Renal cortical epithelial cell (primary cell): ENCODE measurements at regions not wholly inside any gene's neighbourhood (a gene's known extent, or its start where the extent isn't known, plus 50 kb on each side); places are given as distances from the start of the nearest gene placed in this dataset.

Source experiments
- DNase-seq: peaks from one replicate; pipeline ENCODE4 v3.0.0-alpha.2; 2011; ENCODE audit warnings: low read depth

DNA sequence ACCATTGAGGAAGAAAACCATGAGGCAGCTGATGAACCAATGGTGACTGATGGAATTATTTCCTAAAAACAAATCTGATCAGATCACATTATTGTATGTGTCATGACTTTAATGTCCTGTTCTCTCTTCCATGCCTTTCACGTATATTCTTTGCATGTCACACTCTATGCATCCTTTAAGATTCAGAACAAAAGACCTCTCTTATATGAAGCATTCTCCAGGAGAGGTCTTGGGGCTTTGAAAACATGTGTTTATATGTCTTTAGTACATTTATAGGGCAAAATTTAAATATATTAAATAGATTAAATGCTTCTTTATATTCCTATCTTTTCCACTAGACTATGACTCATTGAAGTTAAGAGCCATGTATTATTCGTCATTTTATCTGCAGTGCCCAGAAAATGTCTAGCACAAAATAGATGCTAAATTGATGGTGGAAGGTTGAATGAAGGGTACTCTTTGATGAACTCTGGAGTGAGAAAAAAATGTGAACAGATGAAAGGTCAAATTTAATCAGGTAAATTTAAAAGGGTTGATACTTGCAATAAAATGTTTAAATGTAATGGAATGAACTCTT, 196.3 kb downstream of the PSAT1 start:
- no peak for DNase-seq

DNA sequence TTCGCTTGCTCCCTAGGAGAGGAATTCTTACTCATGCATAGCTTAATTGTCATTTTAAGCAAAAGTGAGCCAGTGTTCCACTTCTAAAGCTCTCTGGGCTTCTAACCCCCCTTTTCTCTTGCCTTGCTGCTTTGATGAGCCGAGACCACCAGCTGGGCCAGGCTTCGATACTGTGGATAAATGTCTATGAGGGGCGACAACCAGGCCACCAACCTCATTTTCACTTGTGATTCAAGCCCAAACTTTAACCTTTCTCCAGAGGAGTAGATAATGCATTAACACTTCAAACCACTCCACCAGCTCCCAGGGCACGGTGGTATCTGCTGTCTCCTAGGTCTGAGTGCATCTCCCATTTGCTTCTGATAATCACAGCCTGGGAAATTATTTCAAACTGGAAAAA, 205.6 kb downstream of the PSAT1 start:
- DNase-seq, result no peak

DNA sequence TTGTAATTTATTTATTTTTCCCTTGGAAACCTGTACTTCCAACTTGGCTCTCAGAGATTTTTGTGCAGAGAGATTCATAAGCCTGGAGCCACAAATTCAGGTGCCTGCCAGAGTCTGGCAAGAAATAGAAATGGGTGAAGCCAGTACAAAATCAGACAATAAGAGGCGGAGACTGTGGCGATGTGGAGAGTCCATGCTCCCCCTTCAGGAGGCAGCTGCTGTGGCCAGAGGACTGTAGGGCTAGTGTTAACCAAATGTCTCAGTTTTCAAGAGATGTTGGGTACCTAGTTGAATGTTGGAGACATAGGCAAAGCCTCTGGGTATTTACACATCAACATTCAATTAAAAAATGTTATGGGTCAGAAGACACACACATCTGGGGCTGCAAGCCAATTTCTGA, 208.6 kb downstream of the PSAT1 start:
- DNase-seq, result no peak

DNA sequence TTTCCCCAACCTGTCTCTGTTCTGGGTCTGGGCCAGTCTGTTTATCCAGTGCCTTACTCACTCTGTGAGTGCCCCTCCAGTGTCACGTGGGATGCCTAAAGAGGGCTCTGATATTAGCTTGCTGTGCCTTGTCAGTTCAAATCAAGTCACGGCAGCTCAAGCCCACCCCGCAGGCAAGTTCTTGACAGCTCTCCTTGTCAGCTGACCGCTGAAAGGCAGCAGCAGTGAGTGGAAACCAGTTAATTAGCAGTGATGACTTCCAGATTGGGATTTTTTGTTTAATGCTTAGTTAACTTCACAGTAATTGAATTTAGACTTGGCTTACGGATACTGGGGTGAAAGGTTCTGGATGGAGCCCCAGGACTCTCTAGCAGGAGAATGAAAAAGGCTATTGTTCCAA, 210.1 kb downstream of the PSAT1 start:
- DNase-seq, result no peak

DNA sequence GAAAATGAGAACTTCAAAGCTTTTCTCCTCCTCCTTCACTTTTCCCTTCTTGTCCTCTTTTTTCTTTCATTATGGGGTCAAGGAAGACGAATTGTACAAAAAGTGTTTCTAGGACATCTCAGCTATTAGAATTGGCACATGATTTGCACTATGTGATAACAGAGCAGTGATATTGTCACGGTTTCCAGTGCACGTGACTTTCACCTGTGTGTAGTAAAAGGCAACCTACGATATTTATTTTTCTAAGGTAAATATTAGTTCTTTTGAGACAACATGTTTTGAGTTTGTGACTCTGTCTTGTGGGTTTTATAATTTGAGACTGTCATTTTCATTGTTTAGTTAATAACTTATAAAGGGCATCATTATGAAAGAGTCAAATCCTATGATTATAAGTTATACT, 213.1 kb downstream of the PSAT1 start:
- DNase-seq, result no peak

DNA sequence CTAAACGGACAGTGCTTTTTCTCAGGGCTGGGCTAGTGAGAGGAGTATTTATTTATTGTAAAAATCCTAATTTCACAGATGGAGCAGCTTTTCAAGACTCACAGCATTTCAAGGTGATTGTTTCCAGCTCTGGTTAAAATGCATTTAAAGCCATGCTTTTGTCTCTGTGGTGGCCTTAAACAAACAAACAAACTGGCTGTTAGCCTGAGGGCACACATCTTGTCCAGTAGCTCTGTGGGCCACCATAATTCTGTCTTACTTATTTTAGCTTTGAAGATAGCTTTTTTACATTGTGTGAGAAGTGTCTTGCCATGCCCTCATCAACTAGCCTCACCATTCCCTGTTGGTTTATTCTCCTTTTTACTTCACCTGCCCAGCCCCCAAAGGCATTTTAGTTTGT, 218.2 kb downstream of the PSAT1 start:
- no peak for DNase-seq

DNA sequence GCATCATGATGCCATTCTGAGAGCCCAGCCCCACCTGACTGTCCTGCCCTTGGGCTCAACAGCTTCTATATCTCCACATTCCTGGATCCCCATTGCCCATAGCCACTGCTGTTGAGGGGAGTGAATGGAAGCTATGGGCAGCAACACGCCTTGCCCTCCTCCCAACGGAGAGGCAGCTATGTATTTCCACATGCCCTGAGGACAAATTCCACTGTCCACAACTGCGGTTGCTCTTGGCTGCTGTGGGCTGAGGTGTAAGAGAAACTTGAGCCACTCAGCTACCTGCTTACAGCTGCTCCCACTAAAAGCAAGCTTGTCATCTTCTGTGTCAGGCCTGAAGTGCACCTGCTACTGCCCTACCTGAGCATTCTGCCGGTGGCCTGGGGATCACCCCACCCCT, 222.9 kb downstream of the PSAT1 start:
- DNase-seq, result no peak

DNA sequence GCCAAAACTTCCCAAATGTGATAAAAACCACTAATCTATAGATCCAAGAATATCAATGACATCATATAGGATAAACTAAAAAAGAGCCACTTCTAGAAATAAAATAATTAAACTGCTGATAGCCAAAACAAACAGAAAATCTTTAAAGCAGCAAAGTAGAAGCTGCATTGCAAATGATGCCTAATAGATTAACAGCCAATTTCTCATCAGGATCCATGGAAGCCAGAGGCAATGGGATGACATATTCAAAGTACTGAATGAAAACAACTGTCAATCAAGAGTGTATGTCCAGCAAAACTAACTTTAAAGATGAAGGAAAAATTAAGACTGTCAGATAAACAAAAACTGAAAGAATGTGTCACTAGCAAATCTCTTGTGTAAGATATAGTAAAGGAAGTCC, 224.8 kb downstream of the PSAT1 start:
- no peak for DNase-seq

DNA sequence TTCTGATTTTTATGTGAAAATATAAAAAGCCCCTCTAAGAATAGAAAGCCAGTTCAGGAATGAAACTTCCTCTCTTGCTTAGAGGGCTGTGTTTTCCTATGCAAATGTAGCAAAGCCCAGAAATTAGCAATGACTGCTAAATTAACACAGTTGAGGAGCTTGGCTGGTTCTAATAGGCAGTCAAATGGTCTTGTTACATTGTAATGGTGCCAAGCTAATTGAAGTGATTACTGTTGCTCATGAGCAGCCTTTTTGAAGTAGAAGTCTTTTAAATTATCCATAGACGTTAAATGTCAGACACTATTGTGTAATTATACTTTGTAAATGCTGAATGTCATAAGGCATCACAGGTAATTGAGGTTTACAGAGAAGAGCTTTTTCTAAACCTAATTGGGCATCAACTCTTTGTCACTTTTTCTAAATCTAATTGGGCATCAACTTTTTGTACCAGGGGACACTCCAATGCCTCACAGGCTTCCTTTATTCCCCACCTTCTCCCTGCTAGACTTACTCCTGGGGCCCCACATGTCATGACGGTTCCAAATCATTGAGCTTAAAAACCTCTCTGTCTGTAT, 229.1 kb downstream of the PSAT1 start:
- no peak for DNase-seq

DNA sequence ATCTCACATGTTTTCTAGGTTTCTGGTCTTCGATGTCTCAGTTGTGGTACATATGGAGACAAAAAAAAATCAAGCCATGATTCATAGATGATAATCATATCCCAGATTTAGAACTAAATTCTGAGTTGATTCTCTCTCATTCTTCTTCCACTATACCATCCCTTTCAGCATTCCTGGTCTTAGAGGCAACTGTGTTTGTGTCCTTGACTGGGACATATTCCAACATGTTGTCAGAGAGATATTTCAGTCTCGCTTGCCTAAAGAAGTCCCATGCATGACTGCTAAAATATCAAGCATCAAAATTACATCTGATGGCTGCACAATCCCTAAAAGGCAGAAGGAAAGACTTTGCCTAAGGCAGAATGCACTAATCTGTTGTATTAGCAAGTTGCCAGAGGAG, 236.6 kb downstream of the PSAT1 start:
- DNase-seq, result no peak

DNA sequence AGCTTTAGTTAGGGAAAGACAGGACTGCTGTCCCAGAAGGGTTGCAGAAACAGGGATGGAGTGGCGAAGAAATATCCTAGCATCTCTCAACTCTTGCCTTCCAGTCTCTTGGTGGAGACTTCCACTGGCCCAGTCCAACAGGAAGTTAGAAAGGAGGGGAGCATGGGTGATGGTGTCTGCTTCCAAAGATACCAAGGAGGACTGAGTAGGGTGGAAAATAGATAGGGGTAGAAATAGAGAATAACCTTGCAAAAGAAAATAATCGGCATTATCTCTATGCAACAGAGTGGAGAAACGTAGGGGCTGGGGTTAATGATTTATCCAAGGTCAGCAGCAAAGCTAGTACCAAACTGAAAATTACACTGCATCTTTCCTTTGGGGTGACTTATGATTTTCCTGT, 242.3 kb downstream of the PSAT1 start:
- DNase-seq, result no peak

DNA sequence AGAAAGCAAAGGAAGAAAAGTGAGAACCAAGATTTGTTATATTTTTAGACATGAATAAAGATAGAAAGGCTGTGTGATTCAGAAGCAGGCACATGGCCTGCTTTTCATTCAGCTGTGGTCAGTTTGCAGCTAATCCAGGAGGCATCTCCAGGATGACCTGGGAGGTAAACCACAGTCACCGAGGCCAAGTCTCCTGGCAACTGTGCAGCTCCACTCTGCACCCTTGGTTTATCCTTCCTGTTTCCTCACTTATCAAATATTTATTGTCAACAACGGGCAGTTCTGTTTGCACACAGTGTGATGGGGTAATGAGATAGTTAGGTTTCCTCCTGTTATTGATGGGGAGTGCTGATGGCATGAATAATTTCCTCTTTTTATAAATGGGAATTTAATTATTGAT, 243.0 kb downstream of the PSAT1 start:
- DNase-seq, result peak; percentile 94

DNA sequence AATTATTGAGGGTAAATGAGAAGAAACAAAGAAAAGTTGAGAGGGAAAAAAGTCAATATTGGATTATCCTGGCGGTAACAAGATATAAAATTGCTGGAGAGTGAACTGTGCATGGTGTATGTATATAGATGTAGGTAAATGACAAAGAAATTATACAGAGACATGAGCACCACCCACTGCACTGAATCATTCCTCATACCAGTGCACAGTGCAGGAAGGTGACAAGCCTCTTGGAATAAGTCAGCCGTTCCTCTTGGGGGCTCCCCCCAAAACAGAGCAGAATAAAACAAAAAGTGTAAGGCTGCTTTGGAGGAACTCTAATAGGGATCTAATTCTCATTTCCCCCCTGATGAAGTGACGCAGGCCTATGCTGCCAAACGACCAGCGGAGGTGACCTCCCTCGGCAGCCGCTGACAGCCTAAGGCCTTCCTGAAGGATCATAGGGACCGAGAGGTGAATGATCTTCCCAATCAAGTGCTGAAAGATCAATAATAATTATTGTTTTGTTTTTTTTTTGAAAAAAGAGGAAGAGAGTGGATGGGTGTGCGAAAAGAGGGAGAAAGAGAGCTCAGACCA, 245.0 kb downstream of the PSAT1 start:
- DNase-seq, result peak; percentile 27

DNA sequence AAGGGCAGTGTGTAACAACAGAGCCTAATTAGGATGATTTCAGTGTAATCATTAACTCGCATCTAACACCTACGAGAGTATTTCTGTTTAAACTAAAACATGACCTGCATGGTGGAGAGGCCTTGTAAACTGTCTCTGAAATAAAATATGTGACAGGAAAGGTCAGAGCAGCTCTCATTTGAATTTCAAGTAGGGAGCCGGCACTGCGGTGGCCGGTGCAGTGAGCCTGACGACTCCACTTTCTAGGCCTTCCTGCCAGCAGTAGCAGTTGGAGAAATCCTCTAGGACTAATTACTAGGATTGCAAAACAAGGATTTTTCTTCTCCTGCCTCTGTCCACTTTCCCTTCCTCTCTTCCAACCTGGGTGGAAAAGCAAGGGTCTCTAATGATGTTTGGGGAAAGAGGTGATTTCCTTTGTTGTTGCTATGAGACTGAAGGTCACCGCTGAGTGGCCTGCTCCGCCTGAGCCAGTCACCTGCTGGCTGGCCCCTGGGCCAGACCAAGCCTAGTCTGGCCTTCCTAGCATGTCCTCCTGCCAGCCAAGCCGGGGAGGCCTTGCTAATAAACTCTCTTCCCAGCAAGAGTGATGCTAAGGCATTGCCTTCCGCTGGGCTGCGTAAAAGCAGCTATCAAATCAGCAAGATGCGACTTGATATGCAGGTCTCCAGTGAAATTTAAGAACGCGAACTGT, 245.7 kb downstream of the PSAT1 start:
- DNase-seq, result peak; percentile 72

DNA sequence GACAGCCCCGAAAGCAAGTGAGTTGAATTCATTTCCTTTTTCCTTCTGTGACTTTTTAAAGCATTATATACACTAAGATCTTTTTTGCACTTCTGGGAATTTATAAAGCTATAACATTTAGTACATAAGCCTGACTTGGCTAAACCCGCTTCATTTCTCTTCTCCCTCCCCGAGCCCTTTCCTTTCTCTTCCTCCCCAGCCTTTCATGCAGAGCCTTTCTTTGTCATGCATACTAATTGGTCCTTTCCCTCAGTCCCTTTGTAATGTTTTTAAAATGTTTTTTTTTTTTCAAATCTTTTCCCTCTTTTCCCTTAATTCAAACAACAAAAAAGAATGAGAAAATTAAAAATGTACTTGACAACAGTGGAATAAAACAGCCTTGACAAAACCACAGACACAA, 246.4 kb downstream of the PSAT1 start:
- DNase-seq, result no peak

DNA sequence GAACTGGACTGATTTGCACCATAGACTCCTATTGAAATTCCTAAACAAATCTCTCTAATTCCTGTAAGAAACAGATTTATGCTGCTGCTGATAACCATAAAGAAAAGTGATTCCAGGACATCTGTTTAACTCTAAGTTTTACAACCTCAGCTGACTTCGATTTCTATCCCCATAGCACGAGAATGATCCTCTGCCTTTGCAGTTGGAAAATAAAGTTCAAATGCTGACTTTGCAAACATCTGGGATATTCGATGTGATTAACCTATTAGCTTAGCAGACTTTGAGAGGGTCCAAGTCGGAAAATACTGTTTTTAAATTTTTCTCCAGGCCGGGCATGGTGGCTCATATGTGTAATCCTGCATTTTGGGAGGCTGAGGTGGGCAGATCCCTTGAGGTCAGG, 247.3 kb downstream of the PSAT1 start:
- DNase-seq, result no peak

DNA sequence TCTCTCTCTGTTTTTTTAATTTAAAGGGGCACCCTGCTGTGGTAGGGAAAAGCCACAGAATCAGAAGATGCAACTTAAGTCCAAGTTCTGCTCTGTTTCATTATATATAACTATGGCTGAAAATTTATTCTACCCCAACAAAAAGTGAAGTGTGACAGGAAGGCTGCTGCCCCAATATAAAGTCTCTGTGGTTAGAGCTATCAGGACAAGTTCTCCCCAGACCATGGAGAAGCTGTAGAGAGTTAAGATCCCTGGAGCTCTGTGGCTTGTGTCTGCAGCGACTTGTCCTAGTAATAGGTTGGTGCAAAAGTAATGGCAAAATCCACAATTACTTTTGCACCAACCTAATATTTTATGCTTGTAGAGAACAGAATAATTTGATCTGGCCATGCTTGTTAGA, 250.9 kb downstream of the PSAT1 start:
- no peak for DNase-seq

DNA sequence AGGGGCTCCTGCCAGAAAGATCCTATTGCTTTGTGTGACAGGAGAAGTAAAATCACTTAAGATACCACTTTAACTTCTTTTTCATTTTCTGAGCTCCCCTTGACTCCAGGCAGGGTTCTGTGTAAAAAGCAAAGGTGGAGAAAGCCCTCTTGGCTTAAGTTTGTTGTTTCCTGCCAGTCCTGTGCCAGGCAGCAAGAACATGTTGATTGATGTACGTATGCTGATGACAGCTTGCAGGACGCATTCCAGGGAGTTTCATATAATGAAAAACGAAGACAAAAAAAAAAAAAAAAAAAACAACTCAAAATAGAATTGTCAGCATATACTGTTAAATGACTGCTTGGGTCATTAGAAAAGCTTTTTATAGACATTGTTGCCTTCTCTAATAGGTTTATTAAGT, 251.7 kb downstream of the PSAT1 start:
- no peak for DNase-seq

DNA sequence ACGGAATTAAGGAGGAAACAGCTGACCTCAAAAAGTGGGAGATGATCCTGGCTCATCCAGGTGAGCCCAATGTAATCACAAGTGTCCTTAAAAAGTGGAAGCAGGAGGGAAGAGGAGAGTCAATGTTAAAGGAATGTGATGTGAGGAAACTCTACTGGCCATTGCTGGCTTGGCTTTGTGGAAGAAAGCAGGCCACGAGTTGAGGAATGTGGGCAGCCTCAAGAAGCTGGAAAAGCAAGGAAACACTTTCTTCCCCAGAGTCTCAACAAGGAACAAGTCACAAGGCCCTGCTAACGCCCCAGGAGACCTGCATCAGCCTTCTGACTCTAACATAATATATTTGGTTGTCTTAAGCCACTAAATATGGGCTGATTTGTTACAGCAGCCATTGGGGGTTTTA, 252.8 kb downstream of the PSAT1 start:
- DNase-seq, result peak; percentile 62

DNA sequence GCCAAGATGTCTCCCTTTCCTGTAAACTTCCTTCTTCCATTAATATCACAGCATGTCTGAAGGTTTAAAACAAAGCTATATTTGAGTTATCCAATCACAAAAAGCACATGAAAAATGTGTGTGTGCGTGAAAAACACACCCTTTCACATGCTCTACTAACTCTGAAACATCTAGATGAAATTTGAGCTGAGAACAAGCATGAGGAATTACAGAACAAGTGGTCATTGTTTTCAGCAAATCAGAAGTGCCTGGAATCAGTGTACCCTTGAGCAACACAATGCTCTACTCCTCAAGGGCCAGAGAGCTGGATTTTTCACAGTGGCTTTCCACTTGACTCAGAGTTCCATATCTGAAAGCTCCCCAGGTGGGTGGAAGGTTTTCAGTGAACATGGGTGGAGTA, 255.9 kb downstream of the PSAT1 start:
- DNase-seq, result peak; percentile 96

DNA sequence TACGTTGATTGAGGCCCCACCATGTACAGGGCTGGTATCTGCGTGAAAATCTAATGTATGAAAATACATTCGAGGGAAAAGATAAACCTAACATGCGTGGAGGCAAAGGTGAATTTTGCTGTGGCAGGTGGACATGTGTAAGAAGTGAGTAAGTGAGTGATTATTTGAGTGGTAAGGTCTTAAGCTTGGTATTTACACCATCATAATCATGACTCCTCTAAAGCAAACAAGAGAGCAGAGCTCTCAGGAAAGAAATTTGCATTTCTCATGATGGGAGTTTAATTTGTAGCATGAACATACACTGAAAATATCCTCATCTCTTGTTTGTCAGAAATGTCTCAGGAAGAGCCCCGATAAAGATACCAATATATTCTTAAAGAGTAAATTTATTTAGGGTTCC, 260.6 kb downstream of the PSAT1 start:
- DNase-seq, result peak; percentile 61

DNA sequence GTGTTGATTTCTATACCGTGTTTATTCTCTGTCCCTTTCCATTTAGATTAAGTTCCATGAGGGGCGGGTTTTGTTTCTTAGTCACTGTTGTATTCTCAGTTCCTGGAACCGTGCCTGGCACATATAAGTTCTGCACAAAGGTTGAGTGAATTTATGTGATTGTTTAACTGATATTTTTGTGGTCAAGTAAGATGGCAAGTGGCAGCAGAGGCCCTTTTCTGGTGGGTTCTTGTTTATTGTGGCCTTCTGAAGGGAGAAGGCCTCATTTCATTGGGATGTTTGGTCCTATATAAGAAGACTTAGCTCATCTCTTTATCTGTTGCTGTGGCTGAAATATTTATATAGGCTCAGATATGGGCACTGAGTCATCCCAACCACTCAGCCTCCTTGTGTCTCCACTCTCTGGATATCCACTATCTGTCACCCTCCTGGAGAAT, 262.5 kb downstream of the PSAT1 start:
- DNase-seq, result no peak

DNA sequence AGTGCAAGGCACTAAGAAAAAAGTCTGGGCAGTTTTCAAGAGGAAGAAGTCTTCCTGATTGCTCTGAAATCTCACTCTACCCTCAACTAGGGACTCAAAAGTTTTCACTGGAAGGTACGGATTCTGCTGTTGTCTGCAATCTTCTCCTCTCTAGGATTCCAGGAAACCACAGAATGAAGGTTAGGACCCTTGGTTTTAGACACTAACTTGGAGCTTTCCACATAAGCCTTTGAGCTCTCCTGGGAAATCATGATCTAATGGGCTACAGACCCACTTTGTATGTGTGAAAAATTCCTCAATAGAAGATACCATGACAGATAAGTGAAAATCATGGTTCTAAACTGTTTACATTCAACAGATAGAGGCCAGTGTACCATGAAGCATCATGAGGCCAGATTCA, 265.1 kb downstream of the PSAT1 start:
- no peak for DNase-seq
